Motor neuron (in vitro differentiated cells): ENCODE measurements at regions not wholly inside any gene's neighbourhood (a gene's known extent, or its start where the extent isn't known, plus 50 kb on each side); places are given as distances from the start of the nearest gene placed in this dataset.
"Not testable (repeated sequence)": the region's sequence is repeated elsewhere in the genome, so short reads cannot be mapped to it uniquely, and the experiment has no call there.

Source experiments
- ATAC-seq, 8 experiments: fragments of 200-7000 bp; cut with Tn5 transposase; replicated peaks in 6 of 8; 2 replicates each; pipeline ENCODE4 v1.8.0; 2021; ENCODE audit warnings: mild to moderate bottlenecking in 8 of 8, moderate library complexity in 8 of 8
- H3K27ac ChIP-seq, 2 donors: fragments of 250-450 bp; sonication (Bioruptor Pico); 2 replicates each; pipeline ENCODE4 v1.9.0; 2021; ENCODE audit warnings: antibody characterized with exemption in 2 of 2, mild to moderate bottlenecking in 2 of 2, moderate library complexity in 1 of 2
- H3K4me1 ChIP-seq, 2 donors: fragments of 250-450 bp; sonication (Bioruptor Pico); replicated peaks in 1 of 2; 2 replicates each; pipeline ENCODE4 v1.6.1; 2021; ENCODE audit warnings: antibody characterized with exemption in 2 of 2, mild to moderate bottlenecking in 2 of 2, moderate library complexity in 1 of 2
- H3K4me3 ChIP-seq, 5 donors: fragments of 250-450 bp; sonication (Bioruptor Pico); 2 replicates each; pipeline ENCODE4 v1.9.0; 2021; ENCODE audit warnings: antibody characterized with exemption in 5 of 5, mild to moderate bottlenecking in 5 of 5, moderate library complexity in 4 of 5
- WGBS, 10 experiments: fragments of 450-650 bp; shearing (Covaris generic); methylation state at CpG; one replicate each; pipeline ENCODE4 v1.0.0; 2022; 5-methylcytosine and 5-hydroxymethylcytosine counted together
- in situ Hi-C, 9 experiments: fragments of 400-800 bp; cut with MboI; loops; one replicate each; pipeline ENCODE4 v1.15.0; 2021; ENCODE audit warnings: low sequenced_read_pairs in 9 of 9, low pct_unique_long_range_greater_than_20kb in 2 of 9; ENCODE audit not compliant: unreplicated experiment in 9 of 9

GRCh38 chr10:8312781-8313180 is 258.3 kb downstream of the GATA3 start:
- Histone ChIP-seq H3K27ac (no peak overlapping the region), H3K4me3 (no peak overlapping the region), H3K4me1 (peaks cover 0 to 5% of the 10 kb centered on the region in 2 donors)
- WGBS, 10 experiments, result 7 to 81% (median 61%) methylated on average over 1 to 8 of the region's 9 CpGs; no CpG with 5 or more reads in 4 of the 10 experiments
- in situ Hi-C loops, result no loop called here
- ATAC-seq, result peak in 5 of 8 experiments; percentile 92 to 95 (median 93)

- no peak overlapping the region for H3K27ac ChIP-seq
- 0 to 100% (median 81%) methylated on average over 2 to 5 of the region's 5 CpGs for WGBS, 10 experiments
- in situ Hi-C loops, result no loop called here
Measured at GRCh38 chr10:8314486-8314885, 260.0 kb downstream of the GATA3 start.

GRCh38 chr10:8315619-8316021 is 261.1 kb downstream of the GATA3 start:
- Histone ChIP-seq H3K4me1 (peaks cover 0 to 5% of the 10 kb centered on the region in 2 donors), H3K4me3 (no peak overlapping the region), H3K27ac (no peak overlapping the region)
- WGBS, 10 experiments, result 40 to 100% (median 71%) methylated on average over 1 of the region's 1 CpG; no CpG with 5 or more reads in 7 of the 10 experiments
- no peak for ATAC-seq
- in situ Hi-C loops, result no loop called here

More at GRCh38 chr10:8314486-8314885, 260.0 kb downstream of the GATA3 start:
- no peak for ATAC-seq
- Histone ChIP-seq H3K4me1 (peaks cover 0 to 5% of the 10 kb centered on the region in 2 donors), H3K4me3 (no peak overlapping the region)

- peaks cover 0 to 5% of the 10 kb centered on the region in 2 donors for H3K4me1 ChIP-seq
- 20 to 86% (median 68%) methylated on average over 3 to 5 of the region's 6 CpGs; no CpG with 5 or more reads in 2 of the 10 experiments for WGBS, 10 experiments
- ATAC-seq, result no peak
- in situ Hi-C loops, result no loop called here
- H3K27ac ChIP-seq, result no peak overlapping the region
- no peak overlapping the region for H3K4me3 ChIP-seq
Measured at GRCh38 chr10:8316284-8316683, 261.8 kb downstream of the GATA3 start.

- H3K4me3 ChIP-seq, H3K27ac ChIP-seq, in situ Hi-C loops, ATAC-seq: not testable (repeated sequence)
- peaks cover 11 to 14% of the 10 kb centered on the region in 2 donors for H3K4me1 ChIP-seq
- 0 to 50% methylated on average over 1 of the region's 3 CpGs; no CpG with 5 or more reads in 8 of the 10 experiments for WGBS, 10 experiments
Measured at GRCh38 chr10:8318429-8318828, 263.9 kb downstream of the GATA3 start.

- Histone ChIP-seq H3K27ac (no peak overlapping the region), H3K4me1 (peaks cover 16 to 19% of the 10 kb centered on the region in 2 donors), H3K4me3 (no peak overlapping the region)
- no peak for ATAC-seq
- in situ Hi-C loops, result no loop called here
- 8 to 100% (median 80%) methylated on average over 1 to 2 of the region's 2 CpGs; no CpG with 5 or more reads in 5 of the 10 experiments for WGBS, 10 experiments
Measured at GRCh38 chr10:8318956-8319355, 264.5 kb downstream of the GATA3 start.

GRCh38 chr10:8319704-8320103 is 265.2 kb downstream of the GATA3 start:
- ATAC-seq, result no peak
- no peak overlapping the region for H3K4me3 ChIP-seq
- in situ Hi-C loops, result no loop called here
- no peak overlapping the region for H3K27ac ChIP-seq
- peaks cover 21 to 22% of the 10 kb centered on the region in 2 donors for H3K4me1 ChIP-seq

DNA sequence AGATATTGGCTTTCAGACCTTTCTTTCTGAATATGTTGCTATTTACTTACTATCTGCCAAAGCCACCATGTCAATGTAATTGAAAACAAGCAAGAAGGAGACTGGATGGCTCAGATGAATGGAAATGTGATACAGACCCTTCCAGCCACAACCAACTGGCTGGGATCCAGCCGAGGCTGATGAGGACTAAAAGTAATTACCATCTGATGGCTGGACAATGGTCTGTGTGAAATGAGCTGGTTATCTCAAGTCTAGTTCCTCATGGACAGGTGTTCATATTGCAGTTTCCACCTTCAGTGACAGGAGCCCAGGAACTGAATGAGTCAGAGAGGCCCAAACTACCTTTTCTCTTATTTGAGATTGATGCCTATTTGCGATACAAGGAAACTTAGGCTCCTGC is 267.5 kb downstream of the GATA3 start:
- Histone ChIP-seq H3K4me1 (peaks cover 21 to 25% of the 10 kb centered on the region in 2 donors), H3K4me3 (no peak overlapping the region), H3K27ac (no peak overlapping the region)
- in situ Hi-C loops, result no loop called here
- 31 to 100% (median 88%) methylated on average over 1 to 2 of the region's 2 CpGs; no CpG with 5 or more reads in 1 of the 10 experiments for WGBS, 10 experiments
- no peak for ATAC-seq

- peak in 3 of 8 experiments; percentile 16 to 48 (median 38) for ATAC-seq
- in situ Hi-C loops, result no loop called here
- Histone ChIP-seq H3K4me1 (peaks cover 21 to 25% of the 10 kb centered on the region in 2 donors), H3K4me3 (no peak overlapping the region), H3K27ac (no peak overlapping the region)
- 0 to 83% (median 38%) methylated on average over 1 to 3 of the region's 3 CpGs; no CpG with 5 or more reads in 1 of the 10 experiments for WGBS, 10 experiments
Measured at GRCh38 chr10:8323428-8324054, 269.1 kb downstream of the GATA3 start.

DNA sequence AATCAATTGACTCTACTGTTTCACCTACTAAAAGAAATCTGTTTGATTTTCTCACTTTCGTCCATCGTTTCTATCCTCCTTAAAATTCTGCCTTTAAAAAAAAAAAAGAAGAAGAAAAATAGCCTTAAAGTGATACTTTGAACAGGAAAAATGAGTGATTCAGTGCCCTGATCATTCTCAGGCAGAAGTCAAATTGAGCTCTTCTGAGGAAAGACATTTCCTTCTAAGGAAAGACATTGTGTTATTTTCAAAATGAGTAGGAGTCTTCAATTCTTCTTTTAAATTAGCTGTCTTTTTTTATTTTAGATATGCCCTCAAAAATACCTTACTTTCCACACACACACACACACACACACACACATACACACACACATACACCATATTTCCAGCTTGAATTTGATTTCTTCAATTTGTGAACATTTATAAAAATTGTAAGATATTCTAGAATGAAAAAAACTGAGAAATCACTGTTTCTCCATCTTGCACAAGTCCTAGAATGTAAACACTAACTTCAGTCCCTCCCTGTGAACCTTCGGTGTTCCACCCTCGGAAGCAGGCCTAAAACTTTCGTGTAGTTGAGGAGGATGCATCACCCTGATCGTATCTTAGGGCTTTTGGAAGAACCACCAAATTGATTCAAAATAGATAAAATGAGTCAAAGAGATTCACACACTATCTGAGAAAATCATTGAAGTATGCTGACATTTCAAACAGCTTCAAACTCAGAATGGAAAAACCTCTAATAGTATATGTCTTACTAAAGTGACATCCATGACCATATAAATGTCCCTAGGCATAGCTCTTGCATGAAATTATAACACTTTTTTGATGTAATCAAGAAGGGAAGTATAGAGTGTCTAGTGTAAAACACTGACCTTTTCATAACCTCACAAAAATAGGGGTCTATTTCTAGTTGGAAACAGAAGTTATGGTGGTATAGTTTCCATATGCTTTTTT is 270.8 kb downstream of the GATA3 start:
- Histone ChIP-seq H3K4me1 (peaks cover 21 to 25% of the 10 kb centered on the region in 2 donors), H3K4me3 (no peak overlapping the region), H3K27ac (no peak overlapping the region)
- in situ Hi-C loops, result no loop called here
- no peak for ATAC-seq
- 4 to 92% (median 67%) methylated on average over 2 to 6 of the region's 6 CpGs for WGBS, 10 experiments

- Histone ChIP-seq H3K4me1 (peaks cover 21 to 25% of the 10 kb centered on the region in 2 donors), H3K27ac (no peak overlapping the region), H3K4me3 (no peak overlapping the region)
- no peak for ATAC-seq
- in situ Hi-C loops, result no loop called here
- 8 to 88% (median 72%) methylated on average over 3 to 11 of the region's 18 CpGs for WGBS, 10 experiments
Measured at GRCh38 chr10:8326396-8327139, 272.1 kb downstream of the GATA3 start.

DNA sequence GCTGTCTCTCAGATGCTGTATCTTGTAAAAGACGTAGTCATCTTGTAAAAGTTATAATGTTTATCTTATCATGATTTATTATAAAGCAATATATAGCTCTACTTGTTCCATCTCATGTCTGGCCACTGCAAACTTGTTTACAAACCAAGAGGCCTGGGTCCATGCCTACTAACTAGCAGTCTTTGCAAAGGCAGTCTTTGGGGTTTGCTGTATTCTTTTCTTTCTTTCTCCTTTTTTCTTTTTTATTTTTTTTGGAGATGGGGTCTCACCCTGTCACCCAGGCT is 272.6 kb downstream of the GATA3 start:
- Histone ChIP-seq H3K4me3 (no peak overlapping the region), H3K27ac (no peak overlapping the region), H3K4me1 (peaks cover 18 to 23% of the 10 kb centered on the region in 2 donors)
- 0 to 90% (median 0%) methylated on average over 1 of the region's 1 CpG; no CpG with 5 or more reads in 5 of the 10 experiments for WGBS, 10 experiments
- in situ Hi-C loops, result no loop called here
- no peak for ATAC-seq

- 0 to 100% (median 75%) methylated on average over 1 to 10 of the region's 14 CpGs for WGBS, 10 experiments
Measured at GRCh38 chr10:8331387-8331786, 276.9 kb downstream of the GATA3 start.

More at GRCh38 chr10:8331387-8331786, 276.9 kb downstream of the GATA3 start:
- in situ Hi-C loops, result no loop called here
- H3K4me3 ChIP-seq, result no peak overlapping the region
- no peaks in the 10 kb centered on the region for H3K4me1 ChIP-seq
- H3K27ac ChIP-seq, result no peak overlapping the region
- ATAC-seq, result no peak
